H9 (cell line): ENCODE measurements at regions not wholly inside any gene's neighbourhood (a gene's known extent, or its start where the extent isn't known, plus 50 kb on each side); places are given as distances from the start of the nearest gene placed in this dataset.

Source experiments
- DNase-seq: peaks from one replicate; pipeline ENCODE4 v3.0.0-alpha.2; 2017
- H2AFZ ChIP-seq: one replicate; pipeline ENCODE4 v1.6.1; 2013; ENCODE audit warnings: mild to moderate bottlenecking, low read length, control low read depth, moderate library complexity
- H2AK5ac ChIP-seq: 2 replicates; pipeline ENCODE4 v1.6.1; 2013; ENCODE audit warnings: low read length, control low read depth, mixed read lengths; ENCODE audit not compliant: insufficient read length
- H2BK120ac ChIP-seq: one replicate; pipeline ENCODE4 v1.6.1; 2013; ENCODE audit warnings: low read depth, mild to moderate bottlenecking, low read length, control low read depth, inconsistent platforms; ENCODE audit not compliant: poor library complexity, severe bottlenecking
- H2BK12ac ChIP-seq: 2 replicates; pipeline ENCODE4 v1.6.1; 2013; ENCODE audit warnings: low read length, control low read depth, mixed read lengths, low read depth; ENCODE audit not compliant: insufficient read length
- H2BK15ac ChIP-seq: 2 replicates; pipeline ENCODE4 v1.6.1; 2013; ENCODE audit warnings: low read depth, low read length, control low read depth
- H2BK20ac ChIP-seq: one replicate; pipeline ENCODE4 v1.6.1; 2013; ENCODE audit warnings: low read depth, mild to moderate bottlenecking, low read length, control low read depth, inconsistent platforms; ENCODE audit not compliant: poor library complexity, severe bottlenecking
- H2BK5ac ChIP-seq: 2 replicates; pipeline ENCODE4 v1.6.1; 2013; ENCODE audit warnings: low read length, control low read depth, mixed read lengths; ENCODE audit not compliant: insufficient read length
- H3K14ac ChIP-seq: 2 replicates; pipeline ENCODE4 v1.6.1; 2013; ENCODE audit warnings: low read length, control low read depth; ENCODE audit not compliant: insufficient read depth
- H3K18ac ChIP-seq: 2 replicates; pipeline ENCODE4 v1.6.1; 2013; ENCODE audit warnings: low read depth, mild to moderate bottlenecking, mixed read lengths, low read length, control low read depth; ENCODE audit not compliant: insufficient read length
- H3K23ac ChIP-seq: 2 replicates; pipeline ENCODE4 v1.6.1; 2013; ENCODE audit warnings: low read length, control low read depth, mixed read lengths, low read depth; ENCODE audit not compliant: insufficient read length
- H3K23me2 ChIP-seq: 2 replicates; pipeline ENCODE4 v1.6.1; 2013; ENCODE audit warnings: low read depth, mild to moderate bottlenecking, mixed read lengths, low read length, control low read depth; ENCODE audit not compliant: insufficient read length, poor library complexity, severe bottlenecking
- H3K27ac ChIP-seq: 2 replicates; pipeline ENCODE4 v1.5.1; 2013; ENCODE audit warnings: low read length, control low read depth, mixed read lengths, low read depth; ENCODE audit not compliant: insufficient read length
- H3K27me3 ChIP-seq: 2 replicates; pipeline ENCODE4 v1.6.1; 2013; ENCODE audit warnings: low read length, control low read depth, inconsistent platforms; ENCODE audit not compliant: insufficient read depth
- H3K4ac ChIP-seq: 2 replicates; pipeline ENCODE4 v1.6.1; 2013; ENCODE audit warnings: low read depth, mild to moderate bottlenecking, control low read depth, inconsistent platforms, low read length, moderate library complexity
- H3K4me1 ChIP-seq: 2 replicates; pipeline ENCODE4 v1.6.1; 2013; ENCODE audit warnings: low read length, control low read depth, inconsistent platforms; ENCODE audit not compliant: insufficient read depth
- H3K4me2 ChIP-seq: 2 replicates; pipeline ENCODE4 v1.6.1; 2013; ENCODE audit warnings: low read length, control low read depth, mixed read lengths; ENCODE audit not compliant: insufficient read length, insufficient read depth
- H3K56ac ChIP-seq: 2 replicates; pipeline ENCODE4 v1.6.1; 2013; ENCODE audit warnings: low read depth, mild to moderate bottlenecking, mixed read lengths, low read length, control low read depth; ENCODE audit not compliant: insufficient read length
- H3K79me1 ChIP-seq: 2 replicates; pipeline ENCODE4 v1.6.1; 2013; ENCODE audit warnings: low read depth, mild to moderate bottlenecking, moderate library complexity, low read length, control low read depth, inconsistent platforms; ENCODE audit not compliant: insufficient read depth, poor library complexity, severe bottlenecking
- H3K79me2 ChIP-seq: 2 replicates; pipeline ENCODE4 v1.6.1; 2013; ENCODE audit warnings: low read length, control low read depth, inconsistent platforms; ENCODE audit not compliant: insufficient read depth
- H3K9ac ChIP-seq: 2 replicates; pipeline ENCODE4 v1.6.1; 2013; ENCODE audit warnings: low read length, control low read depth, mixed read lengths; ENCODE audit not compliant: insufficient read length; ENCODE audit errors: extremely low read depth
- H3K9me3 ChIP-seq: one replicate; pipeline ENCODE4 v1.6.1; 2013; ENCODE audit warnings: low read depth, low read length, inconsistent platforms; ENCODE audit not compliant: control insufficient read depth
- H3T11ph ChIP-seq: one replicate; pipeline ENCODE4 v1.6.1; 2013; ENCODE audit warnings: mild to moderate bottlenecking, low read length, control low read depth, inconsistent platforms
- H4K20me1 ChIP-seq: one replicate; pipeline ENCODE4 v1.6.1; 2013; ENCODE audit not compliant: control insufficient read depth, insufficient read length, insufficient read depth
- H4K5ac ChIP-seq: 2 replicates; pipeline ENCODE4 v1.6.1; 2013; ENCODE audit warnings: low read depth, mild to moderate bottlenecking, mixed read lengths, low read length, control low read depth; ENCODE audit not compliant: insufficient read length
- H4K8ac ChIP-seq: replicated peaks from 2 replicates; pipeline ENCODE4 v1.6.1; 2013; ENCODE audit warnings: low read length, control low read depth, mixed read lengths, low read depth; ENCODE audit not compliant: insufficient read length
- H4K91ac ChIP-seq: 2 replicates; pipeline ENCODE4 v1.6.1; 2013; ENCODE audit warnings: low read depth, mild to moderate bottlenecking, moderate library complexity, mixed read lengths, low read length, control low read depth; ENCODE audit not compliant: insufficient read length
- H3K27ac Mint-ChIP-seq, 3 experiments: 2 replicates in 2 of 3; 3 replicates in 1 of 3; pipeline ENCODE4 v1.8.0; 2020 to 2021; ENCODE audit warnings: mixed read lengths in 3 of 3, mild to moderate bottlenecking in 1 of 3, moderate library complexity in 1 of 3
- H3K27me3 Mint-ChIP-seq: 2 replicates; pipeline ENCODE4 v1.8.0; 2021; ENCODE audit warnings: low read depth, mild to moderate bottlenecking, moderate library complexity, mixed read lengths
- H3K36me3 Mint-ChIP-seq, 3 experiments: 2 replicates in 2 of 3; 3 replicates in 1 of 3; pipeline ENCODE4 v1.8.0; 2020 to 2021; ENCODE audit warnings: low read depth in 3 of 3, mixed read lengths in 3 of 3; ENCODE audit not compliant: insufficient read depth in 1 of 3
- H3K4me1 Mint-ChIP-seq, 2 experiments: 2 replicates each; pipeline ENCODE4 v1.8.0; 2020; ENCODE audit warnings: mixed read lengths in 2 of 2
- H3K4me3 Mint-ChIP-seq, 2 experiments: 2 replicates in 1 of 2; 3 replicates in 1 of 2; pipeline ENCODE4 v1.8.0; 2020 to 2021; ENCODE audit warnings: mild to moderate bottlenecking in 2 of 2, mixed read lengths in 2 of 2, moderate library complexity in 1 of 2
- H3K9me3 Mint-ChIP-seq, 2 experiments: 2 replicates in 1 of 2; 3 replicates in 1 of 2; pipeline ENCODE4 v1.8.0; 2020; ENCODE audit warnings: mild to moderate bottlenecking in 2 of 2, mixed read lengths in 2 of 2, moderate library complexity in 1 of 2
- CTCF ChIP-seq: fragments of 200-600 bp; sonication (generic); conservative IDR thresholded peaks from 3 replicates; pipeline ENCODE4 v1.8.0; 2021; ENCODE audit warnings: antibody characterized with exemption, mild to moderate bottlenecking
- WGBS: extraction: QIAGEN DNeasy Blood & Tissue Kit; methylation state at CpG from one replicate; pipeline ENCODE4 v1.1.7; 2013; ENCODE audit warnings: missing lambda C conversion rate, low lambda C conversion rate, mixed read lengths; ENCODE audit not compliant: insufficient read length; ENCODE audit errors: extremely low coverage; 5-methylcytosine and 5-hydroxymethylcytosine counted together

- Histone ChIP-seq H4K20me1 (no peaks in the 10 kb centered on the region), H3K9ac (no peak overlapping the region), H2BK15ac (no peak overlapping the region), H3K27ac (no peak overlapping the region), H3K56ac (no peak overlapping the region), H3T11ph (no peak overlapping the region), H2BK5ac (no peak overlapping the region), H3K27me3 (no peaks in the 10 kb centered on the region), H2BK20ac (no peak overlapping the region), H3K4ac (no peak overlapping the region), H2AFZ (no peak overlapping the region), H4K8ac (no peak overlapping the region), H4K91ac (no peak overlapping the region), H3K9me3 (peaks cover 45% of the 10 kb centered on the region), H2AK5ac (no peak overlapping the region), H3K79me1 (no peaks in the 10 kb centered on the region), H3K4me2 (no peak overlapping the region), H2BK120ac (no peak overlapping the region), H4K5ac (no peak overlapping the region), H2BK12ac (no peak overlapping the region), H3K23me2 (no peaks in the 10 kb centered on the region), H3K18ac (no peak overlapping the region), H3K23ac (no peak overlapping the region), H3K79me2 (no peaks in the 10 kb centered on the region), H3K14ac (no peak overlapping the region), H3K4me1 (no peaks in the 10 kb centered on the region)
- Mint-ChIP-seq H3K27ac (no peak overlapping the region), H3K9me3 (peaks cover 44 to 51% of the 10 kb centered on the region in 2 experiments), H3K4me1 (no peaks in the 10 kb centered on the region), H3K27me3 (peaks cover 12% of the 10 kb centered on the region), H3K36me3 (peaks cover 26 to 29% (median 28%) of the 10 kb centered on the region in 3 experiments; a peak in 6 of 7 replicates), H3K4me3 (no peak overlapping the region)
- no peak for TF ChIP-seq CTCF
- WGBS: no CpG with 5 or more reads among the region's 15 CpGs
- no peak for DNase-seq
Measured at GRCh38 chr14:105581551-105582341, 55.4 kb downstream of the TMEM121 start.
